K562 (cell line): ENCODE measurements at regions not wholly inside any gene's neighbourhood (a gene's known extent, or its start where the extent isn't known, plus 50 kb on each side); places are given as distances from the start of the nearest gene placed in this dataset.

Source experiments
- ATAC-seq: fragments of 200-7000 bp; cut with Tn5 transposase; 3 replicates; pipeline ENCODE4 v1.9.1; 2020; ENCODE audit warnings: moderate library complexity
- BruUV-seq: library from RNA; stranded (reverse); fragments of 400-500 nt; replicated peaks from 2 replicates; lab custom pipeline; 2021; lab: Mats Ljungman, UMichigan
- CTCF ChIA-PET: fragments of 300-600 bp; formaldehyde crosslinking; extraction: SDS; loops from one replicate; lab custom pipeline; 2021; ENCODE audit warnings: low intra/inter-chr PET ratio; lab: Yijun Ruan, JAX
- POLR2A ChIA-PET: fragments of 300-600, 350-650 bp; sonication (Branson Sonifier 250); formaldehyde crosslinking; extraction: SDS; loops from one replicate; lab custom pipeline; 2021; ENCODE audit warnings: antibody characterized with exemption, inconsistent platforms; lab: Yijun Ruan, JAX
- DNase-seq, 4 experiments: peaks; one replicate each; pipeline versions ENCODE4 v3.0.0 to v3.0.0-alpha.2; 2011 to 2018; ENCODE audit warnings: low spot score in 3 of 4, mixed read lengths in 3 of 4; ENCODE audit errors: extremely low read depth in 1 of 4
- FAIRE-seq: peaks from 2 replicates; lab custom pipeline; 2011; peaks lifted over from hg19 to GRCh38; lab: Jason Lieb, UNC
- H2AFZ ChIP-seq: 2 replicates; pipeline ENCODE4 v1.6.0; 2011; ENCODE audit warnings: low read depth, low read length, control low read depth, inconsistent platforms
- H3K27ac ChIP-seq: fragments of 200-600 bp; 3 replicates; pipeline ENCODE4 v1.8.0; 2011; ENCODE audit warnings: low read depth, mild to moderate bottlenecking, control low read depth, inconsistent platforms, low read length, moderate library complexity, mixed read lengths; ENCODE audit errors: extremely low read depth
- H3K27me3 ChIP-seq, 2 experiments: fragments of 300-600 bp in 1 of 2; 2 replicates in 1 of 2; 3 replicates in 1 of 2; pipeline versions ENCODE4 v1.6.0 to v1.8.0; 2011; ENCODE audit warnings: inconsistent platforms in 2 of 2, low read length in 2 of 2, mild to moderate bottlenecking in 1 of 2, mixed read lengths in 1 of 2, moderate library complexity in 1 of 2; ENCODE audit not compliant: control insufficient read depth in 2 of 2, insufficient read depth in 2 of 2
- H3K36me3 ChIP-seq: fragments of 300-600 bp; 3 replicates; pipeline ENCODE4 v1.8.0; 2011; ENCODE audit warnings: mild to moderate bottlenecking, low read length, inconsistent platforms; ENCODE audit not compliant: control insufficient read depth, insufficient read depth
- H3K4me1 ChIP-seq, 2 experiments: fragments of 200-600 bp in 1 of 2; replicated peaks in 1 of 2; 2 replicates in 1 of 2; 3 replicates in 1 of 2; pipeline versions ENCODE4 v1.5.1 to v1.8.0; 2011; ENCODE audit warnings: inconsistent platforms in 2 of 2, low read length in 2 of 2, mild to moderate bottlenecking in 1 of 2, mixed read lengths in 1 of 2, moderate library complexity in 1 of 2; ENCODE audit not compliant: control insufficient read depth in 2 of 2, insufficient read depth in 2 of 2
- H3K4me2 ChIP-seq: 2 replicates; pipeline ENCODE4 v1.6.1; 2011; ENCODE audit warnings: low read length, control low read depth, inconsistent platforms, mixed read lengths; ENCODE audit not compliant: insufficient read depth
- H3K4me3 ChIP-seq: fragments of 200-600 bp; sonication (generic), shearing (Covaris generic); 2 replicates; pipeline ENCODE4 v1.5.1; 2016; ENCODE audit warnings: control low read depth, inconsistent platforms
- H3K79me2 ChIP-seq: fragments of 200-600 bp; 3 replicates; pipeline ENCODE4 v1.8.0; 2011; ENCODE audit warnings: low read length, inconsistent platforms; ENCODE audit not compliant: control insufficient read depth, insufficient read depth
- H3K9ac ChIP-seq, 2 experiments: 2 replicates each; pipeline versions ENCODE4 v1.6.0 to v1.6.1; 2011; ENCODE audit warnings: low read depth in 2 of 2, low read length in 2 of 2, control low read depth in 1 of 2, inconsistent platforms in 1 of 2, mild to moderate bottlenecking in 1 of 2, mixed read lengths in 1 of 2; ENCODE audit not compliant: insufficient read depth in 1 of 2
- H3K9me1 ChIP-seq: one replicate; pipeline ENCODE4 v1.6.0; 2011; ENCODE audit warnings: inconsistent platforms, mild to moderate bottlenecking, low read length, moderate library complexity; ENCODE audit not compliant: control insufficient read depth, insufficient read depth
- H3K9me3 ChIP-seq: replicated peaks from 2 replicates; pipeline ENCODE4 v1.5.1; 2011; ENCODE audit warnings: low read depth, low read length, inconsistent platforms; ENCODE audit not compliant: control insufficient read depth, insufficient read depth
- H4K20me1 ChIP-seq: replicated peaks from 2 replicates; pipeline ENCODE4 v1.6.1; 2011; ENCODE audit warnings: low read length, inconsistent platforms, mixed read lengths; ENCODE audit not compliant: control insufficient read depth, insufficient read depth
- BCLAF1 ChIP-seq, 2 experiments: fragments of 450-650 bp in 1 of 2; IDR thresholded peaks; 2 replicates each; pipeline ENCODE4 v1.6.1; 2011 to 2017; ENCODE audit warnings: low read depth in 2 of 2, antibody characterized with exemption in 1 of 2, borderline replicate concordance in 1 of 2, low read length in 1 of 2, mild to moderate bottlenecking in 1 of 2, mixed read lengths in 1 of 2; ENCODE audit not compliant: control insufficient read depth in 1 of 2
- CEBPG ChIP-seq, 3 experiments: fragments of 200-800 bp in 1 of 3; sonication (Bioruptor generic) in 1 of 3; sonication (generic) in 1 of 3; formaldehyde crosslinking in 1 of 3; IDR thresholded peaks in 2 of 3; conservative IDR thresholded peaks in 1 of 3; 2 replicates each; pipeline versions ENCODE4 v1.6.1 to v1.8.0; 2016 to 2022; ENCODE audit warnings: missing compliant biosample characterization in 2 of 3, missing genetic modification characterization in 2 of 3, mild to moderate bottlenecking in 1 of 3, missing genetic modification reagents in 1 of 3
- EHMT2 ChIP-seq: fragments of 450-650 bp; IDR thresholded peaks from 2 replicates; pipeline ENCODE4 v1.6.1; 2018; ENCODE audit warnings: antibody characterized with exemption
- ETV5 ChIP-seq: sonication (generic); formaldehyde crosslinking; IDR thresholded peaks from 2 replicates; pipeline ENCODE4 v1.4.0; 2020; ENCODE audit warnings: low read depth, mild to moderate bottlenecking, missing genetic modification reagents
- FOXK1 ChIP-seq: sonication (generic); formaldehyde crosslinking; IDR thresholded peaks from 2 replicates; pipeline ENCODE4 v1.8.0; 2022; ENCODE audit warnings: missing genetic modification reagents, mild to moderate bottlenecking, borderline replicate concordance
- FOXP4 ChIP-seq: sonication (generic); formaldehyde crosslinking; IDR thresholded peaks from 2 replicates; pipeline ENCODE4 v1.8.0; 2022; ENCODE audit warnings: mild to moderate bottlenecking, missing genetic modification reagents, borderline replicate concordance
- NFE2 ChIP-seq: IDR thresholded peaks from 2 replicates; pipeline ENCODE4 v1.6.1; 2014; ENCODE audit warnings: antibody characterized with exemption, low read depth
- RCOR1 ChIP-seq, 2 experiments: IDR thresholded peaks; 2 replicates each; pipeline ENCODE4 v1.6.1; 2012; ENCODE audit warnings: low read depth in 2 of 2, low read length in 2 of 2, borderline replicate concordance in 1 of 2, improper control_type of control experiment in 1 of 2
- SAFB2 ChIP-seq: fragments of 200-400 bp; formaldehyde crosslinking; IDR thresholded peaks from 2 replicates; pipeline ENCODE4 v1.6.1; 2018; ENCODE audit warnings: borderline replicate concordance, low read length, low read depth, moderate library complexity; ENCODE audit not compliant: severe bottlenecking
- SNIP1 ChIP-seq: fragments of 450-650 bp; IDR thresholded peaks from 2 replicates; pipeline ENCODE4 v1.7.1; 2017; ENCODE audit warnings: low read depth, mild to moderate bottlenecking
- SRSF9 ChIP-seq: fragments of 200-400 bp; formaldehyde crosslinking; IDR thresholded peaks from 2 replicates; pipeline ENCODE4 v1.6.1; 2017; ENCODE audit warnings: low read depth, low read length, borderline replicate concordance
- ZNF740 ChIP-seq, 3 experiments: fragments of 200-800 bp in 1 of 3; sonication (Bioruptor generic) in 1 of 3; sonication (generic) in 1 of 3; formaldehyde crosslinking in 1 of 3; IDR thresholded peaks; 2 replicates each; pipeline versions ENCODE4 v1.6.1 to v1.8.0; 2016 to 2022; ENCODE audit warnings: mild to moderate bottlenecking in 2 of 3, missing compliant biosample characterization in 2 of 3, missing genetic modification characterization in 2 of 3, missing genetic modification reagents in 1 of 3
- WGBS: fragments of 100-300 bp; shearing (Covaris generic); methylation state at CpG from one replicate; pipeline ENCODE4 v1.1.6; 2016; ENCODE audit warnings: low coverage, mixed read lengths; ENCODE audit not compliant: insufficient coverage; ENCODE audit errors: missing lambda C conversion rate; 5-methylcytosine and 5-hydroxymethylcytosine counted together
- in situ Hi-C: fragments of 300-500 bp; cut with MboI; formaldehyde crosslinking; loops from 4 replicates; pipeline ENCODE4 v1.15.0; 2018; ENCODE audit warnings: inconsistent platforms, mixed read lengths
- intact Hi-C: fragments of 100-400 bp; cut with micrococcal nuclease; formaldehyde crosslinking; loops from 2 replicates; pipeline ENCODE4 v1.14.2; 2022

- no peak for TF ChIP-seq CEBPG (CRISPR knock-in tag; IDR thresholded peaks at IDR 0.05)
- TF ChIP-seq CEBPG (tag; conservative IDR thresholded peaks at IDR 0.05 in 1 of 2, IDR thresholded peaks at IDR 0.05 in 1 of 2): no peak
- no peak for TF ChIP-seq SRSF9
- no peak for TF ChIP-seq ZNF740 (CRISPR knock-in tag; IDR thresholded peaks at IDR 0.05)
- TF ChIP-seq ZNF740 (tag; IDR thresholded peaks at IDR 0.05): no peak
- no peak for TF ChIP-seq NFE2
- TF ChIP-seq FOXP4: no peak
- no peak for TF ChIP-seq RCOR1 (IDR thresholded peaks at IDR 0.05; ENCODE audit: borderline replicate concordance in 1 of 2, low read depth in 2 of 2, low read length in 2 of 2)
- TF ChIP-seq ETV5 (CRISPR knock-in tag): no peak
Measured at GRCh38 chr10:130438861-130439260, 302.7 kb downstream of the GLRX3 start (continued).

- Histone ChIP-seq H3K4me2 (no peak overlapping the region), H3K4me1 (no peaks in the 10 kb centered on the region), H3K27ac (no peak overlapping the region), H3K9ac (no peak overlapping the region), H3K36me3 (no peaks in the 10 kb centered on the region), H3K9me3 (no peaks in the 10 kb centered on the region), H3K27me3 (peaks cover 0 to 20% of the 10 kb centered on the region in 2 experiments; a peak in 2 of 5 replicates), H4K20me1 (no peaks in the 10 kb centered on the region), H3K79me2 (no peaks in the 10 kb centered on the region), H3K4me3 (no peak overlapping the region), H3K9me1 (no peaks in the 10 kb centered on the region), H2AFZ (no peak overlapping the region)
- no peak for FAIRE-seq
- no peak for ATAC-seq
- in situ Hi-C loops: no loop called here
- ChIA-PET POLR2A (no interaction called here), CTCF (no interaction called here)
- 0% methylated on average over 5 of the region's 6 CpGs for WGBS
- BruUV-seq: no TSS peak
- intact Hi-C loops: no loop called here
- DNase-seq: no peak
- TF ChIP-seq SAFB2 (no peak), EHMT2 (no peak), FOXK1 (CRISPR knock-in tag) (no peak), BCLAF1 (IDR thresholded peaks at IDR 0.05; ENCODE audit: borderline replicate concordance in 1 of 2, control insufficient read depth in 1 of 2, low read depth in 2 of 2, low read length in 1 of 2) (no peak), SNIP1 (no peak)
Measured at GRCh38 chr10:130439766-130440165, 303.6 kb downstream of the GLRX3 start.
